OCI-LY7 (cell line): ENCODE measurements at regions not wholly inside any gene's neighbourhood (a gene's known extent, or its start where the extent isn't known, plus 50 kb on each side); places are given as distances from the start of the nearest gene placed in this dataset.

Experiments used
- CTCF ChIP-seq: fragments of 200-600 bp; sonication (generic); conservative IDR thresholded peaks from 2 replicates; pipeline ENCODE4 v1.5.1; 2014; ENCODE audit warnings: mild to moderate bottlenecking, antibody characterized with exemption, low read length, moderate library complexity, mixed read lengths
- EZH2phosphoT487 ChIP-seq: fragments of 200-600 bp; sonication (generic); IDR thresholded peaks from 2 replicates; pipeline ENCODE4 v1.6.1; 2018; ENCODE audit warnings: low read depth, borderline replicate concordance, mild to moderate bottlenecking, mixed run types, antibody characterized with exemption, low read length, moderate library complexity, mixed read lengths

- TF ChIP-seq CTCF (no peak), EZH2phosphoT487 (no peak)
Observed at GRCh38 chr1:222975472-222976122, 160.8 kb downstream of the DISP1 start.
